Osteoblast (primary cell): ENCODE measurements at regions not wholly inside any gene's neighbourhood (a gene's known extent, or its start where the extent isn't known, plus 50 kb on each side); places are given as distances from the start of the nearest gene placed in this dataset.

Source experiments
- DNase-seq: peaks from one replicate; pipeline ENCODE4 v3.0.0; 2011; ENCODE audit warnings: low spot score, mixed read lengths; ENCODE audit not compliant: insufficient read length; ENCODE audit errors: missing footprints
- H2AFZ ChIP-seq: 2 replicates; pipeline ENCODE4 v1.6.0; 2011; ENCODE audit warnings: mild to moderate bottlenecking, low read length
- H3K27ac ChIP-seq: 2 replicates; pipeline ENCODE4 v1.5.1; 2011; ENCODE audit warnings: mild to moderate bottlenecking, low read depth, low read length, moderate library complexity
- H3K27me3 ChIP-seq: 2 replicates; pipeline ENCODE4 v1.6.0; 2012; ENCODE audit warnings: mild to moderate bottlenecking, control low read depth, inconsistent platforms, low read length, moderate library complexity; ENCODE audit not compliant: insufficient read depth
- H3K36me3 ChIP-seq: 2 replicates; pipeline ENCODE4 v1.5.1; 2011; ENCODE audit warnings: mild to moderate bottlenecking, low read length, control low read depth, moderate library complexity; ENCODE audit not compliant: insufficient read depth
- H3K4me1 ChIP-seq: 2 replicates; pipeline ENCODE4 v1.5.1; 2011; ENCODE audit warnings: mild to moderate bottlenecking, low read length, control low read depth, moderate library complexity; ENCODE audit not compliant: insufficient read depth
- H3K4me2 ChIP-seq: 2 replicates; pipeline ENCODE4 v1.6.0; 2011; ENCODE audit warnings: mild to moderate bottlenecking, low read length; ENCODE audit not compliant: insufficient read depth
- H3K4me3 ChIP-seq: fragments of 200-600 bp; sonication (generic); 3 replicates; pipeline ENCODE4 v1.5.1; 2012; ENCODE audit warnings: mild to moderate bottlenecking, low read length, inconsistent platforms; ENCODE audit not compliant: insufficient read depth
- H3K79me2 ChIP-seq: 2 replicates; pipeline ENCODE4 v1.6.0; 2012; ENCODE audit warnings: mild to moderate bottlenecking, low read length, control low read depth, inconsistent platforms; ENCODE audit not compliant: insufficient read depth
- H3K9me3 ChIP-seq: 2 replicates; pipeline ENCODE4 v1.5.1; 2011; ENCODE audit warnings: low read depth, low read length, control low read depth
- H4K20me1 ChIP-seq: 2 replicates; pipeline ENCODE4 v1.6.0; 2012; ENCODE audit warnings: mild to moderate bottlenecking, low read length, control low read depth; ENCODE audit not compliant: insufficient read depth
- CTCF ChIP-seq: IDR thresholded peaks from 2 replicates; pipeline ENCODE4 v1.5.1; 2011; ENCODE audit warnings: mild to moderate bottlenecking, low read depth, low read length, moderate library complexity; ENCODE audit errors: extremely low read depth

- Histone ChIP-seq H3K4me2 (peak overlapping the region; percentile 61), H4K20me1 (no peaks in the 10 kb centered on the region), H2AFZ (peak overlapping the region; percentile 7), H3K4me3 (peak overlapping the region; percentile 21), H3K36me3 (no peaks in the 10 kb centered on the region), H3K9me3 (no peaks in the 10 kb centered on the region), H3K27me3 (no peaks in the 10 kb centered on the region), H3K4me1 (peaks cover 15% of the 10 kb centered on the region), H3K27ac (no peak overlapping the region), H3K79me2 (peaks cover 21% of the 10 kb centered on the region)
- DNase-seq = peak; percentile 86
- TF ChIP-seq CTCF = peak; percentile 70
Observed at GRCh38 chr4:71184195-71184781, 154.5 kb upstream of the SLC4A4 start.

GRCh38 chr4:71185037-71185436 lies 153.8 kb upstream of the SLC4A4 start:
- H2AFZ ChIP-seq = peak overlapping the region; percentile 53
- no peak overlapping the region for H3K27ac ChIP-seq
- H3K79me2 ChIP-seq = peaks cover 29% of the 10 kb centered on the region
- H3K4me3 ChIP-seq = no peak overlapping the region
- H3K36me3 ChIP-seq = no peaks in the 10 kb centered on the region
- TF ChIP-seq CTCF = no peak
- H3K4me1 ChIP-seq = peaks cover 22% of the 10 kb centered on the region
- no peaks in the 10 kb centered on the region for H4K20me1 ChIP-seq
- H3K9me3 ChIP-seq = no peaks in the 10 kb centered on the region
- no peak for DNase-seq
- no peak overlapping the region for H3K4me2 ChIP-seq
- no peaks in the 10 kb centered on the region for H3K27me3 ChIP-seq

- H3K79me2 ChIP-seq = peaks cover 40% of the 10 kb centered on the region
- H3K4me1 ChIP-seq = peaks cover 32% of the 10 kb centered on the region
- peak overlapping the region; percentile 84 for H2AFZ ChIP-seq
- peak overlapping the region; percentile 85 for H3K27ac ChIP-seq
- peak overlapping the region; percentile 85 for H3K4me3 ChIP-seq
- DNase-seq = no peak
- no peaks in the 10 kb centered on the region for H3K27me3 ChIP-seq
- no peak for TF ChIP-seq CTCF
- H3K36me3 ChIP-seq = no peaks in the 10 kb centered on the region
- H3K4me2 ChIP-seq = peak overlapping the region; percentile 82
- H4K20me1 ChIP-seq = no peaks in the 10 kb centered on the region
- H3K9me3 ChIP-seq = no peaks in the 10 kb centered on the region
Observed at GRCh38 chr4:71186257-71186565, 152.6 kb upstream of the SLC4A4 start.

- peak; percentile 97 for DNase-seq
- Histone ChIP-seq H3K79me2 (peaks cover 46% of the 10 kb centered on the region), H3K4me3 (peak overlapping the region; percentile 85), H3K27me3 (no peaks in the 10 kb centered on the region), H3K9me3 (no peaks in the 10 kb centered on the region), H2AFZ (peak overlapping the region; percentile 88), H3K36me3 (no peaks in the 10 kb centered on the region), H3K4me2 (peak overlapping the region; percentile 92), H3K27ac (peak overlapping the region; percentile 85), H4K20me1 (no peaks in the 10 kb centered on the region), H3K4me1 (peaks cover 37% of the 10 kb centered on the region)
- no peak for TF ChIP-seq CTCF
Observed at GRCh38 chr4:71186566-71187403, 152.0 kb upstream of the SLC4A4 start.
